Ishikawa (cell line): ENCODE measurements at regions not wholly inside any gene's neighbourhood (a gene's known extent, or its start where the extent isn't known, plus 50 kb on each side); places are given as distances from the start of the nearest gene placed in this dataset.

ENCODE experiments used
- CEBPB ChIP-seq: IDR thresholded peaks from 2 replicates; pipeline ENCODE4 v1.6.1; 2012
- EGR1 ChIP-seq: IDR thresholded peaks from 2 replicates; pipeline ENCODE4 v1.6.1; 2012
- TEAD4 ChIP-seq: IDR thresholded peaks from 2 replicates; pipeline ENCODE4 v1.6.1; 2012
- YY1 ChIP-seq: IDR thresholded peaks from 2 replicates; pipeline ENCODE4 v1.6.1; 2012; ENCODE audit warnings: low read depth
- TF ChIP-seq, protein P1 (sequence below): IDR thresholded peaks from 2 replicates; pipeline ENCODE4 v1.6.1; 2012

GRCh38 chr13:23050126-23050525 is 130.7 kb upstream of the SGCG start:
- TF ChIP-seq CEBPB, result no peak
- no peak for TF ChIP-seq EGR1
- no peak for TF ChIP-seq TEAD4
- TF ChIP-seq, protein P1, sequence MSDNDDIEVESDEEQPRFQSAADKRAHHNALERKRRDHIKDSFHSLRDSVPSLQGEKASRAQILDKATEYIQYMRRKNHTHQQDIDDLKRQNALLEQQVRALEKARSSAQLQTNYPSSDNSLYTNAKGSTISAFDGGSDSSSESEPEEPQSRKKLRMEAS, result no peak
- no peak for TF ChIP-seq YY1
